H1 (cell line): ENCODE measurements at regions not wholly inside any gene's neighbourhood (a gene's known extent, or its start where the extent isn't known, plus 50 kb on each side); places are given as distances from the start of the nearest gene placed in this dataset.

Source experiments
- CTCF ChIA-PET: fragments of 300-600 bp; sonication (Branson Sonifier 250); formaldehyde crosslinking; loops from one replicate; lab custom pipeline; 2021; ENCODE audit not compliant: partially characterized antibody; lab: Charles Lee
- POLR2A ChIA-PET: fragments of 300-600 bp; sonication (Branson Sonifier 250); formaldehyde crosslinking; loops from one replicate; lab custom pipeline; 2021; ENCODE audit warnings: inconsistent platforms; ENCODE audit not compliant: partially characterized antibody; lab: Charles Lee
- DNase-seq, 2 experiments: peaks; one replicate each; pipeline versions ENCODE4 v3.0.0 to v3.0.0-alpha.2; 2010 to 2022; ENCODE audit warnings: low spot score in 2 of 2, low read depth in 1 of 2, mixed read lengths in 1 of 2
- FAIRE-seq: peaks from 2 replicates; lab custom pipeline; 2011; peaks lifted over from hg19 to GRCh38; lab: Jason Lieb, UNC
- H2AFZ ChIP-seq: 2 replicates; pipeline ENCODE4 v1.8.1; 2012; ENCODE audit warnings: low read length, inconsistent platforms
- H2AK5ac ChIP-seq: 2 replicates; pipeline ENCODE4 v1.6.1; 2013; ENCODE audit warnings: low read depth, low read length
- H2BK120ac ChIP-seq: replicated peaks from 2 replicates; pipeline ENCODE3; 2013; ENCODE audit warnings: low read depth, low read length, inconsistent platforms
- H2BK12ac ChIP-seq: 2 replicates; pipeline ENCODE4 v1.6.1; 2013; ENCODE audit warnings: low read depth, low read length
- H2BK15ac ChIP-seq: 2 replicates; pipeline ENCODE4 v1.6.1; 2013; ENCODE audit warnings: low read length
- H2BK20ac ChIP-seq: 2 replicates; pipeline ENCODE4 v1.6.1; 2013; ENCODE audit warnings: low read length
- H2BK5ac ChIP-seq: 2 replicates; pipeline ENCODE4 v1.6.1; 2013; ENCODE audit warnings: low read depth, low read length
- H3K14ac ChIP-seq: 2 replicates; pipeline ENCODE4 v1.6.1; 2013; ENCODE audit warnings: inconsistent platforms; ENCODE audit not compliant: insufficient read length
- H3K18ac ChIP-seq: 2 replicates; pipeline ENCODE4 v1.6.1; 2013; ENCODE audit warnings: low read length; ENCODE audit errors: extremely low read depth
- H3K23ac ChIP-seq: 2 replicates; pipeline ENCODE4 v1.6.1; 2013; ENCODE audit warnings: inconsistent platforms; ENCODE audit not compliant: insufficient read length
- H3K23me2 ChIP-seq: 2 replicates; pipeline ENCODE4 v1.6.1; 2013; ENCODE audit warnings: low read depth, low read length
- H3K27ac ChIP-seq: 2 replicates; pipeline ENCODE4 v1.6.1; 2011; ENCODE audit warnings: low read depth, low read length, inconsistent platforms
- H3K27me3 ChIP-seq, 4 experiments: replicated peaks in 1 of 4; 1 replicate in 1 of 4; 2 replicates in 3 of 4; pipeline versions ENCODE4 v1.6.1 to v1.8.1; 2011 to 2013; ENCODE audit warnings: low read length in 3 of 4, mild to moderate bottlenecking in 3 of 4, inconsistent platforms in 2 of 4, mixed read lengths in 2 of 4, moderate library complexity in 1 of 4; ENCODE audit not compliant: control insufficient read depth in 3 of 4, insufficient read depth in 3 of 4; ENCODE audit errors: extremely low read depth in 1 of 4
- H3K36me3 ChIP-seq, 4 experiments: 2 replicates each; pipeline versions ENCODE4 v1.6.1 to v1.8.1; 2011 to 2013; ENCODE audit warnings: mild to moderate bottlenecking in 4 of 4, low read length in 3 of 4, moderate library complexity in 2 of 4, control low read depth in 1 of 4, inconsistent platforms in 1 of 4; ENCODE audit not compliant: insufficient read depth in 4 of 4, control insufficient read depth in 2 of 4
- H3K4ac ChIP-seq: replicated peaks from 2 replicates; pipeline ENCODE3; 2013; ENCODE audit warnings: low read length, low read depth, mixed read lengths, inconsistent platforms; ENCODE audit not compliant: insufficient read length
- H3K4me1 ChIP-seq, 4 experiments: replicated peaks in 1 of 4; 1 replicate in 1 of 4; 2 replicates in 3 of 4; pipeline versions ENCODE4 v1.6.1 to v1.8.1; 2011 to 2013; ENCODE audit warnings: low read length in 3 of 4, inconsistent platforms in 2 of 4, mixed read lengths in 1 of 4; ENCODE audit not compliant: insufficient read depth in 4 of 4, control insufficient read depth in 3 of 4
- H3K4me2 ChIP-seq, 2 experiments: 2 replicates each; pipeline versions ENCODE4 v1.6.1 to v1.8.1; 2011 to 2013; ENCODE audit warnings: low read depth in 2 of 2, low read length in 2 of 2, control low read depth in 1 of 2, inconsistent platforms in 1 of 2, mild to moderate bottlenecking in 1 of 2; ENCODE audit not compliant: insufficient read depth in 1 of 2
- H3K4me3 ChIP-seq, 4 experiments: fragments of 200-600, 300-600 bp in 1 of 4; sonication (generic), shearing (Covaris generic), sonication (Bioruptor Twin) in 1 of 4; 2 replicates each; pipeline versions ENCODE4 v1.5.1 to v1.8.1; 2011 to 2016; ENCODE audit warnings: low read length in 4 of 4, low read depth in 3 of 4, control low read depth in 2 of 4, inconsistent platforms in 2 of 4, mild to moderate bottlenecking in 2 of 4, mixed read lengths in 1 of 4, moderate library complexity in 1 of 4; ENCODE audit not compliant: insufficient read depth in 2 of 4; ENCODE audit errors: extremely low read depth in 1 of 4
- H3K56ac ChIP-seq: replicated peaks from 2 replicates; pipeline ENCODE3; 2013; ENCODE audit warnings: low read depth, mild to moderate bottlenecking, mixed read lengths, low read length, inconsistent platforms; ENCODE audit not compliant: insufficient read length
- H3K79me1 ChIP-seq: 2 replicates; pipeline ENCODE4 v1.6.1; 2013; ENCODE audit warnings: low read depth, low read length, control low read depth
- H3K79me2 ChIP-seq, 2 experiments: 2 replicates each; pipeline versions ENCODE4 v1.6.1 to v1.8.1; 2012 to 2013; ENCODE audit warnings: low read length in 2 of 2, mild to moderate bottlenecking in 2 of 2, inconsistent platforms in 1 of 2; ENCODE audit not compliant: insufficient read depth in 2 of 2, control insufficient read depth in 1 of 2
- H3K9ac ChIP-seq, 4 experiments: replicated peaks in 1 of 4; 1 replicate in 1 of 4; 2 replicates in 3 of 4; pipeline versions ENCODE4 v1.6.1 to v1.8.1; 2011 to 2013; ENCODE audit warnings: low read depth in 3 of 4, low read length in 3 of 4, control low read depth in 2 of 4, mild to moderate bottlenecking in 2 of 4, moderate library complexity in 2 of 4, inconsistent platforms in 1 of 4; ENCODE audit errors: extremely low read depth in 1 of 4
- H3K9me3 ChIP-seq, 2 experiments: 2 replicates each; pipeline versions ENCODE4 v1.6.1 to v1.8.1; 2012 to 2013; ENCODE audit warnings: mild to moderate bottlenecking in 2 of 2, moderate library complexity in 2 of 2, control low read depth in 1 of 2, inconsistent platforms in 1 of 2, low read depth in 1 of 2, low read length in 1 of 2, mixed read lengths in 1 of 2; ENCODE audit not compliant: insufficient read depth in 2 of 2
- H4K20me1 ChIP-seq, 2 experiments: replicated peaks in 1 of 2; 2 replicates each; pipeline versions ENCODE3 to v1.8.1; 2011 to 2013; ENCODE audit warnings: inconsistent platforms in 2 of 2, low read length in 2 of 2, mild to moderate bottlenecking in 1 of 2; ENCODE audit not compliant: insufficient read depth in 2 of 2, control insufficient read depth in 1 of 2
- H4K5ac ChIP-seq: 2 replicates; pipeline ENCODE4 v1.6.1; 2013; ENCODE audit warnings: low read length, low read depth, mixed read lengths, inconsistent platforms; ENCODE audit not compliant: insufficient read length
- H4K8ac ChIP-seq: 2 replicates; pipeline ENCODE4 v1.8.0; 2013; ENCODE audit warnings: mild to moderate bottlenecking, moderate library complexity, low read length, inconsistent platforms; ENCODE audit not compliant: insufficient read depth; ENCODE audit errors: extremely low read depth
- H4K91ac ChIP-seq: replicated peaks from 2 replicates; pipeline ENCODE3; 2013; ENCODE audit warnings: low read length, mixed read lengths, inconsistent platforms; ENCODE audit not compliant: insufficient read length
- CHD2 ChIP-seq: IDR thresholded peaks from 2 replicates; pipeline ENCODE4 v1.6.1; 2012; ENCODE audit warnings: low read length, improper control_type of control experiment
- WGBS, 2 experiments: shearing (Covaris generic) in 1 of 2; methylation state at CpG; one replicate each; pipeline versions ENCODE4 v1.1.6 to v1.1.7; 2013 to 2015; ENCODE audit warnings: low lambda C conversion rate in 2 of 2, mixed read lengths in 2 of 2, inconsistent platforms in 1 of 2, low coverage in 1 of 2, missing lambda C conversion rate in 1 of 2; ENCODE audit not compliant: insufficient replicate concordance in 2 of 2, insufficient coverage in 1 of 2, insufficient read length in 1 of 2; ENCODE audit errors: extremely low coverage in 1 of 2, missing lambda C conversion rate in 1 of 2; 5-methylcytosine and 5-hydroxymethylcytosine counted together

DNA sequence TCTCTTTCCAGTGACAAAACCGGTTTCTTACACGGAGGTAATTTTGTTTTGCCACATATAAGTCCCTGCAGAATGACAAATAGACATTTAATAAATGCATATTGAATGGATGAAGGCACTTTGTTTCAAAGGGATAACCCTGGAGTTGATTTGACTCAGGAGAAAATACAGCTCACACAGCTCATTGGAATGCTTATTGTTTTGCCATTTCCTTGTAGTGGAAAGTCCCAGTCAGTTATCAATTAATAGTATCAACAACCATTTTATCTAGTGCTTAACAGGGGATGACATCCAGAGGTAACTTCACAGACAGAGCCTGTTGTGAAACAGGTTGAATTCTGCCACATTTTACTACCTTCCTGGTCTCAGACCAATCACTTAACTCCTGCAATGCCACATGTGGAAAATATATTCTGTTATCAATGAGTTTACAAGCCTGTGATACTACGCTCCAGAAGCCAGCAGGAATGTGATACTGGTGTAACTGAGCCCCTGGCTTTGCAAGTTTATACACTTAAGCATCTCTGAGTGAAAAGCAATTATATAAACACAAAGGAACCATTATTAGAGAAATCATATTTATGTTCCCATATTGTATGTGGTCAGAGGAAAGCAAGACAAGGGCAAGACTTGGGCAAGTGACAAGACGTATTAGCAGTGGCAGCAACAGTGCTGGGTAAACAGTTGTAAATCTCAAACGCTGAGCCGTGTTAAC is 123.1 kb upstream of the ANKRD55 start:
- no peak overlapping the region for H2BK20ac ChIP-seq
- no peak overlapping the region for H2BK12ac ChIP-seq
- no peak for DNase-seq
- H2BK15ac ChIP-seq = no peak overlapping the region
- H3K4me2 ChIP-seq = no peak overlapping the region
- H4K8ac ChIP-seq = no peak overlapping the region
- H3K4ac ChIP-seq = no peak overlapping the region
- H3K27me3 ChIP-seq = peaks cover 0 to 1% (median 0%) of the 10 kb centered on the region in 4 experiments; a peak in 1 of 7 replicates
- no peaks in the 10 kb centered on the region for H4K20me1 ChIP-seq
- no peaks in the 10 kb centered on the region for H3K23me2 ChIP-seq
- H3K4me1 ChIP-seq = no peaks in the 10 kb centered on the region
- H3K9me3 ChIP-seq = no peaks in the 10 kb centered on the region
- no peaks in the 10 kb centered on the region for H3K79me1 ChIP-seq
- ChIA-PET CTCF (no interaction called here), POLR2A (no interaction called here)
- WGBS, 2 experiments = 92% methylated on average over 6 of the region's 6 CpGs; no CpG with 5 or more reads in 1 of the 2 experiments
- FAIRE-seq = no peak
- no peak overlapping the region for H3K23ac ChIP-seq
- H3K36me3 ChIP-seq = no peaks in the 10 kb centered on the region
- no peak overlapping the region for H4K5ac ChIP-seq
- H3K18ac ChIP-seq = no peak overlapping the region
- H2AK5ac ChIP-seq = no peak overlapping the region
- H3K56ac ChIP-seq = no peak overlapping the region
- H3K9ac ChIP-seq = no peak overlapping the region
- no peak overlapping the region for H2AFZ ChIP-seq
- no peaks in the 10 kb centered on the region for H3K79me2 ChIP-seq
- no peak overlapping the region for H3K4me3 ChIP-seq
- H4K91ac ChIP-seq = no peak overlapping the region
- no peak for TF ChIP-seq CHD2
- H2BK5ac ChIP-seq = no peak overlapping the region
- no peak overlapping the region for H2BK120ac ChIP-seq
- H3K14ac ChIP-seq = no peak overlapping the region
- H3K27ac ChIP-seq = no peak overlapping the region
